ENCODE measurements at regions not wholly inside any gene's neighbourhood (a gene's known extent, or its start where the extent isn't known, plus 50 kb on each side); places are given as distances from the start of the nearest gene placed in this dataset.

GRCh38 chr9:115254287-115255180, 136.6 kb upstream of the TNC start:
- CTCF ChIA-PET: no interaction called here
- POLR2A ChIA-PET: no interaction called here
- DNase-seq (ENCODE audit: extremely low spot score): no peak
- no peak for TF ChIP-seq ARNT (IDR thresholded peaks at IDR 0.05)
- no peak for TF ChIP-seq ELF4 (IDR thresholded peaks at IDR 0.05)
- no peak for TF ChIP-seq FOXA1 (IDR thresholded peaks at IDR 0.05)
- TF ChIP-seq ZNF384 (IDR thresholded peaks at IDR 0.05): no peak
- TF ChIP-seq SP1 (IDR thresholded peaks at IDR 0.05): no peak

- TF ChIP-seq BHLHE40 (IDR thresholded peaks at IDR 0.05; ENCODE audit: borderline replicate concordance) (no peak), HDGF (IDR thresholded peaks at IDR 0.05; ENCODE audit: borderline replicate concordance) (no peak), L3MBTL2 (conservative IDR thresholded peaks at IDR 0.05) (no peak), LEF1 (IDR thresholded peaks at IDR 0.05; ENCODE audit: borderline replicate concordance) (no peak), SUZ12 (IDR thresholded peaks at IDR 0.05) (no peak), FOXA1 (IDR thresholded peaks at IDR 0.05) (no peak), CTBP1 (IDR thresholded peaks at IDR 0.05; ENCODE audit: borderline replicate concordance) (no peak), SP1 (IDR thresholded peaks at IDR 0.05) (no peak), TARDBP (IDR thresholded peaks at IDR 0.05) (no peak), ARNT (IDR thresholded peaks at IDR 0.05) (no peak), FOXM1 (IDR thresholded peaks at IDR 0.05; ENCODE audit: borderline replicate concordance) (no peak), NFRKB (IDR thresholded peaks at IDR 0.05) (no peak), FOXK2 (IDR thresholded peaks at IDR 0.05) (no peak), ELF4 (IDR thresholded peaks at IDR 0.05) (no peak)
- TF ChIP-seq, protein P1, sequence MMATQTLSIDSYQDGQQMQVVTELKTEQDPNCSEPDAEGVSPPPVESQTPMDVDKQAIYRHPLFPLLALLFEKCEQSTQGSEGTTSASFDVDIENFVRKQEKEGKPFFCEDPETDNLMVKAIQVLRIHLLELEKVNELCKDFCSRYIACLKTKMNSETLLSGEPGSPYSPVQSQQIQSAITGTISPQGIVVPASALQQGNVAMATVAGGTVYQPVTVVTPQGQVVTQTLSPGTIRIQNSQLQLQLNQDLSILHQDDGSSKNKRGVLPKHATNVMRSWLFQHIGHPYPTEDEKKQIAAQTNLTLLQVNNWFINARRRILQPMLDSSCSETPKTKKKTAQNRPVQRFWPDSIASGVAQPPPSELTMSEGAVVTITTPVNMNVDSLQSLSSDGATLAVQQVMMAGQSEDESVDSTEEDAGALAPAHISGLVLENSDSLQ (IDR thresholded peaks at IDR 0.05): no peak
- ChIA-PET CTCF (no interaction called here), POLR2A (no interaction called here)
- no peak for DNase-seq (ENCODE audit: extremely low spot score)
Observed at GRCh38 chr9:115261656-115262081, 143.7 kb upstream of the TNC start.

DNA sequence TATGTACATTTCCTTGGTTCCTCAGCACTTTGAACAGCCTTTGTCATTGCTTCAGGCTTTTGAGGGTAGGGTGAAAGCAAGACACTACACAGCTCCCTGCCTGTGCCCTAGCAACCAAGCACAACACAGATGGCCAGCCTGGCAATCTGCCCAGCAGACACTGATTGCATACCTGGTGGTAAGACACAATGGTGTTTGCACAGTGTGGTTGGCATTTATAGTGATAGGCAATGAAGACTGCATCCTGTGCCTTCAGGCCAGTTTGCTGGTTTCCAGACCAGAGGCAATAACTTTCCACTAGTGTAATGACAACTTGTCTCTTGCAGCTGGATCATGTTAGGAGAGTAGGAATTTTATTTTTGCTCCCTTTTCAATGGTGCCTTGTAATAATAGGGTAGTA, 144.5 kb upstream of the TNC start:
- ChIA-PET POLR2A (no interaction called here), CTCF (no interaction called here)
- no peak for DNase-seq (ENCODE audit: extremely low spot score)
- TF ChIP-seq L3MBTL2 (conservative IDR thresholded peaks at IDR 0.05) (no peak), NFRKB (IDR thresholded peaks at IDR 0.05) (no peak), FOXM1 (IDR thresholded peaks at IDR 0.05; ENCODE audit: borderline replicate concordance) (no peak), ZNF384 (IDR thresholded peaks at IDR 0.05) (no peak), SUZ12 (IDR thresholded peaks at IDR 0.05) (no peak), SP1 (IDR thresholded peaks at IDR 0.05) (no peak), HDGF (IDR thresholded peaks at IDR 0.05; ENCODE audit: borderline replicate concordance) (no peak), LEF1 (IDR thresholded peaks at IDR 0.05; ENCODE audit: borderline replicate concordance) (no peak)
- TF ChIP-seq, protein P1 (IDR thresholded peaks at IDR 0.05): no peak

- ChIA-PET POLR2A (no interaction called here), CTCF (no interaction called here)
- no peak for DNase-seq (ENCODE audit: extremely low spot score)
- TF ChIP-seq TARDBP (IDR thresholded peaks at IDR 0.05): no peak
- TF ChIP-seq HDGF (IDR thresholded peaks at IDR 0.05; ENCODE audit: borderline replicate concordance): no peak
- TF ChIP-seq ARNT (IDR thresholded peaks at IDR 0.05): no peak
- no peak for TF ChIP-seq LEF1 (IDR thresholded peaks at IDR 0.05; ENCODE audit: borderline replicate concordance)
- no peak for TF ChIP-seq ELF4 (IDR thresholded peaks at IDR 0.05)
- TF ChIP-seq ZNF384 (IDR thresholded peaks at IDR 0.05): no peak
- TF ChIP-seq L3MBTL2 (conservative IDR thresholded peaks at IDR 0.05): no peak
- TF ChIP-seq, protein P1 (IDR thresholded peaks at IDR 0.05): no peak
- no peak for TF ChIP-seq FOXK2 (IDR thresholded peaks at IDR 0.05)
- no peak for TF ChIP-seq FOXA1 (IDR thresholded peaks at IDR 0.05)
- no peak for TF ChIP-seq BHLHE40 (IDR thresholded peaks at IDR 0.05; ENCODE audit: borderline replicate concordance)
- no peak for TF ChIP-seq SP1 (IDR thresholded peaks at IDR 0.05)
- no peak for TF ChIP-seq FOXM1 (IDR thresholded peaks at IDR 0.05; ENCODE audit: borderline replicate concordance)
- no peak for TF ChIP-seq SUZ12 (IDR thresholded peaks at IDR 0.05)
- no peak for TF ChIP-seq CTBP1 (IDR thresholded peaks at IDR 0.05; ENCODE audit: borderline replicate concordance)
Observed at GRCh38 chr9:115262952-115263351, 145.0 kb upstream of the TNC start.

DNA sequence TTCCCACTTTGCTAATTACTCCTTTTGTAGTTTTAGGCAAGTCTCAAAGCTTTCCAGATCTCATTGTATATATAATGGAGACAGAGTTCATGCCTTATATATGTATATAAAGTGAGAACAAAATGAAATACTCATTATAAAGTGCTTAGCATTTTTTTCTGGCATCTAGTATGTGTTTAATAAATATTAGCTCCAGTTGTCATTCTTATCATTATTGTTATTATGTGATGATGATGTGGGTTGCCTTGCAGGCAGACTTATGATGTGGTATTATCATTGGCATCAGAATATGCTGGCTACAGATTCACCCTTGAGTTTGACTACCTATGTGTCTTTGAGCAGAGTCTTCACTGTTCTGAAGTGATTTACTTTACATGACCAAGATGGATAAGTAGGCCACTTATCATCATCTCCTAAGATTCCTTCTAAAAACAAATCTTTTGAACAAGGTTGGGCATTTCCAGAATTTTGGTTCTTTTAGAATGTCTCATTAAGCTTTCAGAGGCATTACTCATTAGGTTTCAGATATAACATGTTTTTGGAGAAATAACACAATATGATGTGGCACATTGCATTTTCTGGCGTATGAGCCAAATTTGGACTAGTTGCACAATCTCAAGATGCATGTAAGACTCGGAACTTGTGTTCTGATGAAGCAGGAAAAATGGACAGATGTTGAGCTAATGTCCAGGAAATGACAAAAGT, 145.6 kb upstream of the TNC start:
- no peak for DNase-seq (ENCODE audit: extremely low spot score)
- TF ChIP-seq TARDBP (IDR thresholded peaks at IDR 0.05) (no peak), BHLHE40 (IDR thresholded peaks at IDR 0.05; ENCODE audit: borderline replicate concordance) (no peak), HDGF (IDR thresholded peaks at IDR 0.05; ENCODE audit: borderline replicate concordance) (no peak), FOXA1 (IDR thresholded peaks at IDR 0.05) (no peak), CTBP1 (IDR thresholded peaks at IDR 0.05; ENCODE audit: borderline replicate concordance) (no peak), ZNF384 (IDR thresholded peaks at IDR 0.05) (no peak), L3MBTL2 (conservative IDR thresholded peaks at IDR 0.05) (no peak), LEF1 (IDR thresholded peaks at IDR 0.05; ENCODE audit: borderline replicate concordance) (no peak), FOXM1 (IDR thresholded peaks at IDR 0.05; ENCODE audit: borderline replicate concordance) (no peak), ELF4 (IDR thresholded peaks at IDR 0.05) (no peak), SP1 (IDR thresholded peaks at IDR 0.05) (no peak), FOXK2 (IDR thresholded peaks at IDR 0.05) (no peak)
- TF ChIP-seq, protein P1 (IDR thresholded peaks at IDR 0.05): no peak
- POLR2A ChIA-PET: no interaction called here
- CTCF ChIA-PET: no interaction called here

Measured in HEK293T (cell line).